Hematopoietic multipotent progenitor cell treated with erythropoietin and hydrocortisone succinate and interleukin-3 and kit ligand, for 15 days (in vitro differentiated cells): ENCODE measurements at regions not wholly inside any gene's neighbourhood (a gene's known extent, or its start where the extent isn't known, plus 50 kb on each side); places are given as distances from the start of the nearest gene placed in this dataset.
"Not testable (repeated sequence)": the region's sequence is repeated elsewhere in the genome, so short reads cannot be mapped to it uniquely, and the experiment has no call there.

Source experiments
- DNase-seq: peaks from one replicate; pipeline ENCODE4 v3.0.0-alpha.2; 2015; ENCODE audit warnings: low spot score

DNA sequence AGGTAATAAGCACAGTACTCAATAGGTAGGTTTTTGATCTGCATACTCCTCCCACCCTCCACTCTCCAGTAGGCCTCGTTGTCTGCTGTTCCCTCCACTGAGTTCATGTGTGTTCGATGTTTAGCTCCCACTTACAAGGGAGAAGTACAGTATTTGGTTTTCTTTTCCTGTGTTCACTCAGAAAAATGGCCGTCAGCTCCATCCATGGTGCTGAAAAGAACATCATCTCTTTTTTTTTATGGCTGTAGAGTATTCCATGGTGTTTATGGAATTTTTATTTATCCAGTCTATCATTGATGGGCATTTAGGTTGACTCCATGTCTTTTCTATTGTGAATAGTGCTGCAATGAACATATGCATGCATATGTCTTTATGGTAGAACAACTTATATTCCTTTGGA, 849.7 kb upstream of the NRXN1 start:
- DNase-seq, result no peak

DNA sequence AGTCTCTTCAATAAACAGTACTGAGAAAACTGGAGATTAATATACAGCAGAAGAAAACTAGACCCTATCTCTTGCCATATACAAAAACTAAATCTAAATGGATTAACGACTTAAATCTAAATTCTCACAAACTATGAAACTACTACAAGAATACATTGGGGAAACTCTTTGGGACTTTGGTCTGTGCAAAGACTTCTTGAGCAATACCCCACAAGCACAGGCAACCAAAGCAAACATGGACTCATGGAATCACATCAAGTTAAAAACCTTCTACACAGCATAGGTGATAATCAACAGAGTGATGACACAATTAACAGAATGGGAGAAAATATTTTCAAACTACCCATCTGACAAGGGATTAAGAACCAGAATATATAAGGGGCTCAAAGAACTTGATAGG, 848.2 kb upstream of the NRXN1 start:
- DNase-seq, result no peak

DNA sequence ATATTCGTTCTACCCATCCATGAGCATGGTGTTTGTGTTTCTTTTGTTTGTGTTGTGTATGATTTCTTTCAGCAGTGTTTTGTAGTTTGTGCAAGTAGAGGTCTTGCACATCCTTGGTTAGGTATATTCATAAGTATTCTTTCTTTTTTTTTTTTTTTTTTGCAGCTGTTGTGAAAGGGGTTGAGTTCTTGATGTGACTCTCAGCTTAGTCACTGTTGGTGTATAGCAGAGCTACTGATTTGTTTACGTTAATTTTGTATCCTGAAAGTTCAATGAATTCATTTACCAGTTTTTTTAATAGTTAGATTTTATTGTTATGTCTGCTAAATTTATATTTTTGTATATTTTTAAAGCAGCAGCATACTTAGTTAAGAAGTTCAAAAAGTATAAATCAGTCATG, 834.4 kb upstream of the NRXN1 start:
- DNase-seq, result no peak

DNA sequence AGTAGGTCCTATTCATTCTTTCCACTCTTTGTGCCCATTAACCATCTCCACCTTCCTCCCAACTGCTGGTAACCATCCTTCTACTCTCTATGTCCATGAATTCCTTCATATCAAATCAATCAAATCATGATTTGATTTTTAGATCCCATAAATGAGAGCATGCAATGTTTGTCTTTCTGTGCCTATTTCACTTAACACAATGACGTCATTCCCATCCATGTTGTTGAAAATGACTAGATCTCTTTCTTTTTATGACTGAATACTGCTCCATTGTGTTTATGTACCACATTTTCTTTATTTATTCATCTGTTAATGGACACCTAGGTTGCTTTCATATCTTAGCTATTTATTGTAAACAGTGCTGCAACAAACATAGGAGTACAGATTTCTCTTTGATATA, 827.3 kb upstream of the NRXN1 start:
- no peak for DNase-seq

DNA sequence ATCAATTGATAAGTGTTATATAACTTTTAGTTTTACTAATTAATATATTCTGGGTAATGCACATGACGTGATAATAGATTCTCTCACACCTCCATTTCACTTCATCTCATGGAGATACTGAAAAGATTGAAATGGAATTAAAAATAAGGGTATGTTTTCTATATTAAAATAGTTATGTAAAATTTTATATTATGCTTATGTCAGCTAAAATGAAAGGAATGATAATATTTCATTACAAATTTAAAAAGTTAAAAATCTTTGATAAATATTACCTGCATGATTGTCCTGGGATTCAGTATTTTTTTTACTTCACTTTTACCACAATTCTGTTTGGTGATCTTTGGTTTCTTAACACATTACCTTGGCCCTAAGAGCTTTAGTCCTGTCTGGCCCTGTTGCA, 823.8 kb upstream of the NRXN1 start:
- no peak for DNase-seq

- no peak for DNase-seq
These were observed 814.9 kb upstream of the NRXN1 start for GRCh38 chr2:51846796-51847195.

GRCh38 chr2:51846018-51846417, 814.1 kb upstream of the NRXN1 start:
- no peak for DNase-seq

GRCh38 chr2:51844596-51844995, 812.7 kb upstream of the NRXN1 start:
- DNase-seq, result no peak

- DNase-seq, result no peak
These were observed 797.5 kb upstream of the NRXN1 start for GRCh38 chr2:51829477-51829876.

DNA sequence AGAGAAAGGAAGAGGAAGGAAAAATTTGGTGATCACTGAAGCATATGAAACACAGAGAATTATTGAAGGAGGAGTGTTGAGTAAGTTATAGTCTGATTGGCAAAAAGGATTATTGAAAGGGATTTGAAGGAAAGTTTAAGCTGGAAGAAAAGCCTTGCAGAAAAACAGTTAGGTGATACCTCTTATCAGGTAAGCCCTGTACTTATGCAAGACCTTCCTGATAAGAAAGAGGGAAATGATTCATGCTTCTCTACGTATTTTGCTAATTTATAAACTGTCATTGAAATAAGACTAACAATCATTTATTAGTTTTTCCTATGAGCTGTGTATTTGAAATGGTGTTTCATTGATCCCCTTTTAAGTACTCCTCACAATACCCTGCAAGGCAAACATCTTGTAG, 793.9 kb upstream of the NRXN1 start:
- no peak for DNase-seq

- DNase-seq, result no peak
These were observed 781.3 kb upstream of the NRXN1 start for GRCh38 chr2:51813247-51813646.

- DNase-seq, result no peak
These were observed 780.4 kb upstream of the NRXN1 start for GRCh38 chr2:51812138-51812866.

GRCh38 chr2:51810197-51810596, 778.3 kb upstream of the NRXN1 start:
- no peak for DNase-seq

- no peak for DNase-seq
These were observed 775.3 kb upstream of the NRXN1 start for GRCh38 chr2:51807229-51807628.

DNA sequence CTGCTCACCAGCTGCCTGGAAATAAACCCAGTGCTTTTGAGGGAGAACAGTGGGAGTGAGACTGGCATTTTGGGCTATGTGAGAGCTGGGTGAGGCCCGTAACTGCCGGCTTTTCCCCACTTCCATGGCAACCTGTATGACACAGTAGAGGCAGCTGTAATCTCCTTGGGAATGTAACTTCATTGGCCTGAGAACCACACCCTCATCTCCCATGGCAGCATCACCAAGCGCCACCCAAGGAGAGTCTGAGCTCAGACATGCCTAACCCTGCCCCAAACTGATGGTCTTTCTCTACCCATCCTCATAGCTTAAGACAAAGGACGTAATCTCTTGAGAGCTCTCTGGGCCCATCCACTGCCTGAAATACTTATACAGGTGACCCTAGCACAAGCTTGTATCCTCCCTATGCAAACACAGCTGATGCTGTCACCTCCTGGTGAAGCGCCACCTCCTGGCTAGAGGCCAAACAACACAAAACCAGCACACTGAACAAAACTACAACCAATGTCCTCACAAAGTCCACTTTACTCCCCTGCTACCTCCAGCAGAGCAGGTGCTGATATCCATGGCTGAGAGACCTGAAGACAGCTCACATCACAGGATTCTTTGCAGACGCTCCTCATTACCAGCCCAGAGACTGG, 763.4 kb upstream of the NRXN1 start:
- DNase-seq, result no peak

- no peak for DNase-seq
These were observed 759.6 kb upstream of the NRXN1 start for GRCh38 chr2:51791496-51791895.

DNA sequence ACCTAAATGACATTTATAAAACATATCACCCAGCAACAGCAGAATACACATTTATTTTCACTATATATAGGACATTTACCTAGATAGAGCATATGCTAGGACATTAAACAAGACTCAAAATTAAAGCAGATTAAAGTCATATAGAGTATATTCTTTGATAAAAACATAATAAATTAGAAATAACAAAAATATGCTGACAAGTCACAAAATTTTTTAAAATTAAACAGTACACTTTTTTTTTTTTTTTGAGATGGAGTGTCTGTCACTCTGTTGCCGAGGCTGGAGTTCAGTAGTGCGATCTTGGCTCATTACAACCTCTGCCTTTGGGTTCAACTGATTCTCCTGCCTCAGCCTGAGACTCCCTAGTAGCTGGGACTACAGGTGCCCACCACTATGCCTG, 758.9 kb upstream of the NRXN1 start:
- no peak for DNase-seq

GRCh38 chr2:51789918-51790317, 758.0 kb upstream of the NRXN1 start:
- no peak for DNase-seq

GRCh38 chr2:51782921-51783765, 751.2 kb upstream of the NRXN1 start:
- DNase-seq, result no peak

GRCh38 chr2:51781691-51782090, 749.8 kb upstream of the NRXN1 start:
- no peak for DNase-seq

DNA sequence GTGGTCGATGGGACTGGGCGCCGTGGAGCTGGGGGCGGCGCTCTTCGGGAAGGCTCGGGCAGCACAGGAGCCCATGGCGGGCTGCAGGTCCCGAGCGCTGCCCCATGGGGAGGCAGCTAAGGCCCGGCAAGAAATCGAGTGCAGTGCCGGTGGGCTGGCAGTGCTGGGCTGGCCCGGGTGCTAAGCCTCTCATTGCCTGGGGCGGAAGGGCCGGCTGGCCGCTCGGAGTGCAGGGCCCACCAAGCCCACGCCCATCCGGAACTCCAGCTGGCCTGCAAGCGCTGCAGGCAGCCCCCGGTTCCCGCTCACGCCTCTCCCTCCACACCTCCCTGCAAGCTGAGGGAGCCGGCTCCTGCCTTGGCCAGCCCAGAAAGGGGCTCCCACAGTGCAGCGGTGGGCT, 748.4 kb upstream of the NRXN1 start:
- no peak for DNase-seq

DNA sequence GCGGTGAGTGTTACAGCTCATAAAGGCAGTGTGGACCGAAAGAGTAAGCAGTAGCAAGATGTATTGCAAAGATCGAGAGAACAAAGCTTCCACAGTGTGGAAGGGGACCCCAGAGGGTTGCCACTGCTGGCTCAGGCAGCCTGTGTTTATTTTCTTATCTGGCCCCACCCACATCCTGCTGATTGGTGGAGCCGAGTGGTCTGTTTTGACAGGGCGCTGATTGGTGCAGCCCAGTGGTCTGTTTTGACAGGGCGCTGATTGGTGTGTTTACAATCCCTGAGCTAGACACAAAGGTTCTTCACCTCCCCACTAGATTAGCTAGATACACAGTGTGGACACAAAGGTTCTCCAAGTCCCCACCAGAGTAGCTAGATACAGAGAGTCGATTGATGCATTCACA, 747.8 kb upstream of the NRXN1 start:
- DNase-seq, result not testable (repeated sequence)

DNA sequence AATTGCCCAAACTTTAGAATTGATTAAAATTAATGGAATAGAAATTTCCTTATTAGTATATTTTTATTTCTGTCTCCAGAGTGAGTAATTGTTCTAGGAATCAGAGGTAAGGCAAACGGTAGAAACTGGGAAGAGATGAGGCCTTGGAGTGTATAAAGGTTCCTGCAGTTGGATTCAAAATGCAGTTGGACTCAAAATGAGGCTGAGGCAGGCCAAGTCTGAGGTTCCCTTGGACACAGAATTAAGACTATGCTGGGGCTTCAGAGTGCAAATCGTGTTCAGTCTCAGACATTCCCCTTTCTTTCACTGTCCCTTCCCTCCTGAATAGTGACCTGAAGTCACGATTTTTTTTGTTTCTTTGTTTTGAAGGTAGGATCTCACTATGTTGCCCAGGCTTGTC, 746.9 kb upstream of the NRXN1 start:
- DNase-seq, result no peak
